GM13977 (cell line): ENCODE measurements at regions not wholly inside any gene's neighbourhood (a gene's known extent, or its start where the extent isn't known, plus 50 kb on each side); places are given as distances from the start of the nearest gene placed in this dataset.

Experiments used
- DNase-seq: peaks from one replicate; pipeline ENCODE4 v3.0.0; 2012; ENCODE audit warnings: low spot score
- in situ Hi-C: fragments of 300-500 bp; cut with MboI; formaldehyde crosslinking; loops from one replicate; pipeline ENCODE4 v1.12.0; 2022; ENCODE audit warnings: low sequenced_read_pairs, low pct_unique_long_range_greater_than_20kb, mixed read lengths, inconsistent platforms; ENCODE audit not compliant: unreplicated experiment
- TF ChIP-seq, protein P1 (sequence below): IDR thresholded peaks from 2 replicates; pipeline ENCODE4 v1.5.1; 2012; ENCODE audit warnings: mild to moderate bottlenecking, control low read depth; ENCODE audit not compliant: insufficient read depth; ENCODE audit errors: extremely low read depth, missing control alignments

DNA sequence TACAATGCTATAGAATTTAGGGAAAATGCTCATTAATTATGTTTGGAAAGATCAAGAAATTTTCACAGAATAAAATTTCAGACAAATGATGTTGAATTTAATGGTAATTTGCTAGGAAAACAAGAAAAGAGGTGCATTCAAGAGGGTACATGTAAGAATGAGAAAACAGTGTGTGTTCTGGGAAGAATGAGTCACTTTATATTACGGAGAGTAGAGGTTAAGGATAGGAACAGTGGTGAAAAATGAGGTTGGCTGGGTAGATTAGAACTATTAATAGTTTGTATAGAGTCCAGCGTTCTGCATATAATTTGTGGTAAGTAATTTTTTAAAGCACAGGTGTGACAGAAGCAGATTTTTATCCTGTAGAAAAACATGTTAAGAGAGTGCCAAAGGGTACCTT lies 336.7 kb upstream of the MBL2 start:
- TF ChIP-seq, protein P1, sequence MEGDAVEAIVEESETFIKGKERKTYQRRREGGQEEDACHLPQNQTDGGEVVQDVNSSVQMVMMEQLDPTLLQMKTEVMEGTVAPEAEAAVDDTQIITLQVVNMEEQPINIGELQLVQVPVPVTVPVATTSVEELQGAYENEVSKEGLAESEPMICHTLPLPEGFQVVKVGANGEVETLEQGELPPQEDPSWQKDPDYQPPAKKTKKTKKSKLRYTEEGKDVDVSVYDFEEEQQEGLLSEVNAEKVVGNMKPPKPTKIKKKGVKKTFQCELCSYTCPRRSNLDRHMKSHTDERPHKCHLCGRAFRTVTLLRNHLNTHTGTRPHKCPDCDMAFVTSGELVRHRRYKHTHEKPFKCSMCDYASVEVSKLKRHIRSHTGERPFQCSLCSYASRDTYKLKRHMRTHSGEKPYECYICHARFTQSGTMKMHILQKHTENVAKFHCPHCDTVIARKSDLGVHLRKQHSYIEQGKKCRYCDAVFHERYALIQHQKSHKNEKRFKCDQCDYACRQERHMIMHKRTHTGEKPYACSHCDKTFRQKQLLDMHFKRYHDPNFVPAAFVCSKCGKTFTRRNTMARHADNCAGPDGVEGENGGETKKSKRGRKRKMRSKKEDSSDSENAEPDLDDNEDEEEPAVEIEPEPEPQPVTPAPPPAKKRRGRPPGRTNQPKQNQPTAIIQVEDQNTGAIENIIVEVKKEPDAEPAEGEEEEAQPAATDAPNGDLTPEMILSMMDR, result no peak
- no peak for DNase-seq
- in situ Hi-C loops, result no loop called here

DNA sequence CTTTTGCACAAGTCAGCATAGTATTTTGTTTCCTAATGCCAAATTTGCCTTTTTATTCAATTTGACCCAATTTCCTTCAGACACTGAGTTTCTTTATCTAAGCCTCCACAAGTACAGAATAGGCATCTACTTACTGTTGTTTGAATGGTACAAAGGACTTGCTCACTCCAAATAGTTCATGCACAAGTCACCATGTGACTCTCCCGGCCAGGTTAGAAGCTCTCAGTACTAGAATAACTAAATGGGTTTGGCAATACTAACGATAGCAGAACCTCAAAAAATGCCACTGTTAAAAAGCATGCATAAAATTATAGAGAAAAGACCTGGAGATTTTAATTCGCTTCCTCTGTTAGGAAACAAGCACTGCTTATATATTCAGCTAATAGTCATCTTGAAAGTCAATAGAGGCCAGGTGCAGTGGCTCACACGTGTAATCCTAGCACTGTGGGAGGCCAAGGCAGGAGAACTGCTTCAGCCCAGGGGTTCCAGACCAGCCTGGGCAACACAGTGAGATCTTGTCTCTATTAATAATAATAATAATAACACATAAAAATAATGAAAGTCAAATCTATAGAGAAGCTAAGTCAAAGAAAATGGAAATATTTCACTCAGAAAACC lies 335.8 kb upstream of the MBL2 start:
- TF ChIP-seq, protein P1, result no peak
- no peak for DNase-seq
- in situ Hi-C loops, result no loop called here

DNA sequence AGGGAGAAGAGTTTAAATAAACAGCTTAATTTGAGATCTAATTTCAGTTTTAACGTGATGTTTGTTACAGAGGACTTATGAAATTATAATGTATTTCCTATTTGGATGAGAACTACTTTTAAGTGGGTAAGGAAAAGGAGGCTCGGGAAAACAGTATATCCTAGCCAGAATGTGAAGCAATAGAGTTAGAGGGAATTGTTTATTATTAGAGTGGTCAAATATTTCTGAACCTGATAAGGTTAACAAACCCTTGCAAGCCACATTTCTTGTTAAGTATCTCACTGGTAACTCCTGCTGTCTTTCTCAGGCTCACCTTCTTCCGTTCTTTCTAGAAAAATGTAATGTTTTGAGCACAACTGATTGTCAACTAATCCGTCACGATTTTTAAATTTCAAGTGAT lies 335.1 kb upstream of the MBL2 start:
- DNase-seq, result no peak
- in situ Hi-C loops, result no loop called here
- TF ChIP-seq, protein P1, result no peak

DNA sequence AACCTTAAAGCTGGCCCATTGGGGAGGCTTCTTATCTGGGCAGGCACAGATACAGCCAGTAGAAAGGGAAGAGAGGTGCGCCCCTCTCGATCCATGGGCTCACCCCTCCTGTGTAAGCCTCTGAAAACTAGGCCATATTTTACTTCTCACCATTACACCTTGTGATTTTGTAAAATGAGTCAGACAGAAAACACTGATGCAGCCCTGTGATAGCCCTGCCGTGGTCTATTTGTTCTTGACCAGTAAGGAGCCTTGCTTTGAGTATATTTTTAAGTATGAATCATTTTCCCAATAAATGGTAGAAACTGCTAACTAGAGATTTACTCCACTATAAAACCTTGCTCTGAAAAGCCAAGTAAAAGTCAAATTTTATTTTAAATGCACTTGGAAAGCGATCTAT lies 329.8 kb upstream of the MBL2 start:
- no peak for DNase-seq
- TF ChIP-seq, protein P1, result no peak
- in situ Hi-C loops, result no loop called here

DNA sequence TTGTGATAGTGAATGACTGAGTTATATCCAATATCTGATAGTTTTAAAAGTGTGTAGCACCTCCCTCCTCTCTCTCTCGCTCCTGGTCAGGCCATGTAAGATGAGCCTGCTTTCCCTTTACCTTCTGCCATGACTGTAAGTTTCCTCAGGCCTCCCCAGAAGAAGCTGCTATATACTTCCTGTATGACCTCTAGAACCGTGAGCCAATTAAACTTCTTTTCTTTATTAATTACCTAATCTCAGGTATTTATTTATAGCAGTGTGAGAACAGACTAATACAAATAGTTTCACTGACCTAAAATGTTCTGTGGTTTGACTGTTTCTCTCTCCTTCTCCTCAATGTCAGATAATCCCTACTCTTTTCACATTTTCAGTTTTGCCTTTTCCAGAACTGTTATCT lies 321.3 kb upstream of the MBL2 start:
- in situ Hi-C loops, result no loop called here
- TF ChIP-seq, protein P1, result no peak

DNA sequence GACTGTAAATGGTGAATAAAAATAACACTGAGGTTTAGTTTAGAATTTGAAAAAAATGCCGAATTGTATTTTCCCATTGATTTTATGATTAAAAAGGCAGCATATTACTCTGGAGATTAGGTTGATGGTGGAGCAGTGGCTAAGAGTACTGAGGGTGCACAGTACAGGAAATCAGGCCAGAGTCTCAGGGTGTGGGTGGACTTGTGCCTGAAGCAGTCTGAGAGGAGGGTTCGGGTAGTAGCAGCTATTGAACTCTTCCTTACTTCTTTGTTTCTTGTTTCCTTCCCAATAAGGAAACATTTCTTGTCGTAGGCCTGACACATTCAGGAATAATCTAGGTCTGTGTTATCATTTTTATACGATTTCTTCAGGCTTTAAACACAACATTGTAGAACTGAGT lies 319.0 kb upstream of the MBL2 start:
- no peak for DNase-seq
- in situ Hi-C loops, result no loop called here

More for the DNA sequence above, 321.3 kb upstream of the MBL2 start:
- DNase-seq, result no peak

More for the DNA sequence above, 319.0 kb upstream of the MBL2 start:
- TF ChIP-seq, protein P1, result no peak
